G401.6 (cell line): ENCODE measurements at regions not wholly inside any gene's neighbourhood (a gene's known extent, or its start where the extent isn't known, plus 50 kb on each side); places are given as distances from the start of the nearest gene placed in this dataset.
"Not testable (repeated sequence)": the region's sequence is repeated elsewhere in the genome, so short reads cannot be mapped to it uniquely, and the experiment has no call there.

Experiments used
- FAIRE-seq: peaks from 2 replicates; lab custom pipeline; 2012; peaks lifted over from hg19 to GRCh38; lab: Jason Lieb, UNC

- FAIRE-seq = no peak
Measured at GRCh38 chr4:79850626-79851025, 222.4 kb downstream of the ANTXR2 start.

- FAIRE-seq = no peak
Measured at GRCh38 chr4:79848329-79848728, 224.7 kb downstream of the ANTXR2 start.

GRCh38 chr4:79847411-79847810 lies 225.6 kb downstream of the ANTXR2 start:
- FAIRE-seq = no peak

GRCh38 chr4:79842162-79842561 lies 230.9 kb downstream of the ANTXR2 start:
- FAIRE-seq = peak; percentile 60

GRCh38 chr4:79833857-79834256 lies 239.2 kb downstream of the ANTXR2 start:
- no peak for FAIRE-seq

- no peak for FAIRE-seq
Measured at GRCh38 chr4:79831701-79832514, 241.1 kb downstream of the ANTXR2 start.

GRCh38 chr4:79831119-79831528 lies 241.9 kb downstream of the ANTXR2 start:
- no peak for FAIRE-seq

- FAIRE-seq = no peak
Measured at GRCh38 chr4:79827283-79827682, 245.7 kb downstream of the ANTXR2 start.

- FAIRE-seq = no peak
Measured at GRCh38 chr4:79823148-79823763, 249.8 kb downstream of the ANTXR2 start.

GRCh38 chr4:79820427-79820826 lies 252.6 kb downstream of the ANTXR2 start:
- FAIRE-seq = no peak

GRCh38 chr4:79807933-79808332 lies 265.1 kb downstream of the ANTXR2 start:
- FAIRE-seq = not testable (repeated sequence)

- no peak for FAIRE-seq
Measured at GRCh38 chr4:79798047-79798446, 275.0 kb downstream of the ANTXR2 start.

GRCh38 chr4:79796948-79797347 lies 276.1 kb downstream of the ANTXR2 start:
- no peak for FAIRE-seq

GRCh38 chr4:79788884-79789283 lies 284.1 kb downstream of the ANTXR2 start:
- FAIRE-seq = no peak

- no peak for FAIRE-seq
Measured at GRCh38 chr4:79780129-79780528, 292.9 kb downstream of the ANTXR2 start.

GRCh38 chr4:79772510-79772909 lies 300.5 kb downstream of the ANTXR2 start:
- FAIRE-seq = no peak

- no peak for FAIRE-seq
Measured at GRCh38 chr4:79764120-79764519, 308.9 kb downstream of the ANTXR2 start.

- no peak for FAIRE-seq
Measured at GRCh38 chr4:79763486-79764075, 309.4 kb downstream of the ANTXR2 start.

- FAIRE-seq = no peak
Measured at GRCh38 chr4:79759793-79760192, 313.2 kb downstream of the ANTXR2 start.

- no peak for FAIRE-seq
Measured at GRCh38 chr4:79757600-79757999, 315.4 kb downstream of the ANTXR2 start.

GRCh38 chr4:79756140-79756895 lies 316.7 kb downstream of the ANTXR2 start:
- no peak for FAIRE-seq

GRCh38 chr4:79748835-79749234 lies 324.2 kb downstream of the ANTXR2 start:
- FAIRE-seq = no peak

- FAIRE-seq = no peak
Measured at GRCh38 chr4:79747252-79747651, 325.8 kb downstream of the ANTXR2 start.
